H9 (cell line): ENCODE measurements at regions not wholly inside any gene's neighbourhood (a gene's known extent, or its start where the extent isn't known, plus 50 kb on each side); places are given as distances from the start of the nearest gene placed in this dataset.

ENCODE experiments used
- DNase-seq: peaks from one replicate; pipeline ENCODE4 v3.0.0-alpha.2; 2017
- H2AFZ ChIP-seq: one replicate; pipeline ENCODE4 v1.6.1; 2013; ENCODE audit warnings: mild to moderate bottlenecking, low read length, control low read depth, moderate library complexity
- H2AK5ac ChIP-seq: 2 replicates; pipeline ENCODE4 v1.6.1; 2013; ENCODE audit warnings: low read length, control low read depth, mixed read lengths; ENCODE audit not compliant: insufficient read length
- H2BK120ac ChIP-seq: one replicate; pipeline ENCODE4 v1.6.1; 2013; ENCODE audit warnings: low read depth, mild to moderate bottlenecking, low read length, control low read depth, inconsistent platforms; ENCODE audit not compliant: poor library complexity, severe bottlenecking
- H2BK12ac ChIP-seq: 2 replicates; pipeline ENCODE4 v1.6.1; 2013; ENCODE audit warnings: low read length, control low read depth, mixed read lengths, low read depth; ENCODE audit not compliant: insufficient read length
- H2BK15ac ChIP-seq: 2 replicates; pipeline ENCODE4 v1.6.1; 2013; ENCODE audit warnings: low read depth, low read length, control low read depth
- H2BK20ac ChIP-seq: one replicate; pipeline ENCODE4 v1.6.1; 2013; ENCODE audit warnings: low read depth, mild to moderate bottlenecking, low read length, control low read depth, inconsistent platforms; ENCODE audit not compliant: poor library complexity, severe bottlenecking
- H2BK5ac ChIP-seq: 2 replicates; pipeline ENCODE4 v1.6.1; 2013; ENCODE audit warnings: low read length, control low read depth, mixed read lengths; ENCODE audit not compliant: insufficient read length
- H3K14ac ChIP-seq: 2 replicates; pipeline ENCODE4 v1.6.1; 2013; ENCODE audit warnings: low read length, control low read depth; ENCODE audit not compliant: insufficient read depth
- H3K18ac ChIP-seq: 2 replicates; pipeline ENCODE4 v1.6.1; 2013; ENCODE audit warnings: low read depth, mild to moderate bottlenecking, mixed read lengths, low read length, control low read depth; ENCODE audit not compliant: insufficient read length
- H3K23ac ChIP-seq: 2 replicates; pipeline ENCODE4 v1.6.1; 2013; ENCODE audit warnings: low read length, control low read depth, mixed read lengths, low read depth; ENCODE audit not compliant: insufficient read length
- H3K23me2 ChIP-seq: 2 replicates; pipeline ENCODE4 v1.6.1; 2013; ENCODE audit warnings: low read depth, mild to moderate bottlenecking, mixed read lengths, low read length, control low read depth; ENCODE audit not compliant: insufficient read length, poor library complexity, severe bottlenecking
- H3K27ac ChIP-seq: 2 replicates; pipeline ENCODE4 v1.5.1; 2013; ENCODE audit warnings: low read length, control low read depth, mixed read lengths, low read depth; ENCODE audit not compliant: insufficient read length
- H3K27me3 ChIP-seq: 2 replicates; pipeline ENCODE4 v1.6.1; 2013; ENCODE audit warnings: low read length, control low read depth, inconsistent platforms; ENCODE audit not compliant: insufficient read depth
- H3K4ac ChIP-seq: 2 replicates; pipeline ENCODE4 v1.6.1; 2013; ENCODE audit warnings: low read depth, mild to moderate bottlenecking, control low read depth, inconsistent platforms, low read length, moderate library complexity
- H3K4me1 ChIP-seq: 2 replicates; pipeline ENCODE4 v1.6.1; 2013; ENCODE audit warnings: low read length, control low read depth, inconsistent platforms; ENCODE audit not compliant: insufficient read depth
- H3K4me2 ChIP-seq: 2 replicates; pipeline ENCODE4 v1.6.1; 2013; ENCODE audit warnings: low read length, control low read depth, mixed read lengths; ENCODE audit not compliant: insufficient read length, insufficient read depth
- H3K56ac ChIP-seq: 2 replicates; pipeline ENCODE4 v1.6.1; 2013; ENCODE audit warnings: low read depth, mild to moderate bottlenecking, mixed read lengths, low read length, control low read depth; ENCODE audit not compliant: insufficient read length
- H3K79me1 ChIP-seq: 2 replicates; pipeline ENCODE4 v1.6.1; 2013; ENCODE audit warnings: low read depth, mild to moderate bottlenecking, moderate library complexity, low read length, control low read depth, inconsistent platforms; ENCODE audit not compliant: insufficient read depth, poor library complexity, severe bottlenecking
- H3K79me2 ChIP-seq: 2 replicates; pipeline ENCODE4 v1.6.1; 2013; ENCODE audit warnings: low read length, control low read depth, inconsistent platforms; ENCODE audit not compliant: insufficient read depth
- H3K9ac ChIP-seq: 2 replicates; pipeline ENCODE4 v1.6.1; 2013; ENCODE audit warnings: low read length, control low read depth, mixed read lengths; ENCODE audit not compliant: insufficient read length; ENCODE audit errors: extremely low read depth
- H3K9me3 ChIP-seq: one replicate; pipeline ENCODE4 v1.6.1; 2013; ENCODE audit warnings: low read depth, low read length, inconsistent platforms; ENCODE audit not compliant: control insufficient read depth
- H3T11ph ChIP-seq: one replicate; pipeline ENCODE4 v1.6.1; 2013; ENCODE audit warnings: mild to moderate bottlenecking, low read length, control low read depth, inconsistent platforms
- H4K20me1 ChIP-seq: one replicate; pipeline ENCODE4 v1.6.1; 2013; ENCODE audit not compliant: control insufficient read depth, insufficient read length, insufficient read depth
- H4K5ac ChIP-seq: 2 replicates; pipeline ENCODE4 v1.6.1; 2013; ENCODE audit warnings: low read depth, mild to moderate bottlenecking, mixed read lengths, low read length, control low read depth; ENCODE audit not compliant: insufficient read length
- H4K8ac ChIP-seq: replicated peaks from 2 replicates; pipeline ENCODE4 v1.6.1; 2013; ENCODE audit warnings: low read length, control low read depth, mixed read lengths, low read depth; ENCODE audit not compliant: insufficient read length
- H4K91ac ChIP-seq: 2 replicates; pipeline ENCODE4 v1.6.1; 2013; ENCODE audit warnings: low read depth, mild to moderate bottlenecking, moderate library complexity, mixed read lengths, low read length, control low read depth; ENCODE audit not compliant: insufficient read length
- H3K27ac Mint-ChIP-seq, 3 experiments: 2 replicates in 2 of 3; 3 replicates in 1 of 3; pipeline ENCODE4 v1.8.0; 2020 to 2021; ENCODE audit warnings: mixed read lengths in 3 of 3, mild to moderate bottlenecking in 1 of 3, moderate library complexity in 1 of 3
- H3K27me3 Mint-ChIP-seq: 2 replicates; pipeline ENCODE4 v1.8.0; 2021; ENCODE audit warnings: low read depth, mild to moderate bottlenecking, moderate library complexity, mixed read lengths
- H3K36me3 Mint-ChIP-seq, 3 experiments: 2 replicates in 2 of 3; 3 replicates in 1 of 3; pipeline ENCODE4 v1.8.0; 2020 to 2021; ENCODE audit warnings: low read depth in 3 of 3, mixed read lengths in 3 of 3; ENCODE audit not compliant: insufficient read depth in 1 of 3
- H3K4me1 Mint-ChIP-seq, 2 experiments: 2 replicates each; pipeline ENCODE4 v1.8.0; 2020; ENCODE audit warnings: mixed read lengths in 2 of 2
- H3K4me3 Mint-ChIP-seq, 2 experiments: 2 replicates in 1 of 2; 3 replicates in 1 of 2; pipeline ENCODE4 v1.8.0; 2020 to 2021; ENCODE audit warnings: mild to moderate bottlenecking in 2 of 2, mixed read lengths in 2 of 2, moderate library complexity in 1 of 2
- H3K9me3 Mint-ChIP-seq, 2 experiments: 2 replicates in 1 of 2; 3 replicates in 1 of 2; pipeline ENCODE4 v1.8.0; 2020; ENCODE audit warnings: mild to moderate bottlenecking in 2 of 2, mixed read lengths in 2 of 2, moderate library complexity in 1 of 2
- CTCF ChIP-seq: fragments of 200-600 bp; sonication (generic); conservative IDR thresholded peaks from 3 replicates; pipeline ENCODE4 v1.8.0; 2021; ENCODE audit warnings: antibody characterized with exemption, mild to moderate bottlenecking

DNA sequence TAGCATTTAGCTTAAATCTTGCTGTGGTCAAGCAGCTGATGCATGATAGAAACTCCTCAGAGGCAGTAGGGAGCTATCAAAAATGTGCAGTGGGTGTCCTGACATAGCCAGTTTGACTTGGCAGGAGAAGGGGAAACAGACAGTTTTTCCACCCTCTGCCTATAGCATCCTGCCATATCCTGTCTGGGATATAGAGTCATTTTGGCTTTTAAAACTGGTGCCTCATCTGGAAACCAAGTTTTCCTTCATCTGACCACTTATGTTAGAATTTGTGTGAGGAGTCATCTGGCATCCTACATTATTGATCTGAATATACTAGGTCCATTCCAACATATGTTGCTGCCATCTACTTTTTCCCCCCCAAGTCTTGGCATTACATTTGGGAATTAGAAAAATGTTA is 284.1 kb downstream of the CD109 start:
- Mint-ChIP-seq H3K27ac (no peak overlapping the region), H3K9me3 (no peaks in the 10 kb centered on the region; a peak in 2 of 5 replicates), H3K27me3 (no peaks in the 10 kb centered on the region; the same call in 1 of the 2 replicates), H3K36me3 (no peaks in the 10 kb centered on the region), H3K4me3 (no peak overlapping the region), H3K4me1 (no peaks in the 10 kb centered on the region)
- DNase-seq = no peak
- no peak overlapping the region for H2AK5ac ChIP-seq
- H2BK120ac ChIP-seq = no peak overlapping the region
- H3K18ac ChIP-seq = no peak overlapping the region
- H3K23ac ChIP-seq = no peak overlapping the region
- H4K91ac ChIP-seq = no peak overlapping the region
- H3K9ac ChIP-seq = no peak overlapping the region
- no peaks in the 10 kb centered on the region for H3K9me3 ChIP-seq
- no peak overlapping the region for H3K4ac ChIP-seq
- H3K79me2 ChIP-seq = no peaks in the 10 kb centered on the region
- no peaks in the 10 kb centered on the region for H3K79me1 ChIP-seq
- H2BK5ac ChIP-seq = no peak overlapping the region
- no peaks in the 10 kb centered on the region for H3K27me3 ChIP-seq
- no peak overlapping the region for H3K27ac ChIP-seq
- H4K5ac ChIP-seq = no peak overlapping the region
- H4K20me1 ChIP-seq = no peaks in the 10 kb centered on the region
- H2BK15ac ChIP-seq = no peak overlapping the region
- no peak overlapping the region for H2AFZ ChIP-seq
- H3K14ac ChIP-seq = no peak overlapping the region
- H3K23me2 ChIP-seq = no peaks in the 10 kb centered on the region
- TF ChIP-seq CTCF = no peak
- no peak overlapping the region for H3K56ac ChIP-seq
- H3K4me1 ChIP-seq = no peaks in the 10 kb centered on the region
- no peak overlapping the region for H2BK12ac ChIP-seq
- H3T11ph ChIP-seq = no peak overlapping the region
- no peak overlapping the region for H2BK20ac ChIP-seq
- no peak overlapping the region for H3K4me2 ChIP-seq
- no peak overlapping the region for H4K8ac ChIP-seq
